ENCODE measurements at regions not wholly inside any gene's neighbourhood (a gene's known extent, or its start where the extent isn't known, plus 50 kb on each side); places are given as distances from the start of the nearest gene placed in this dataset.

DNA sequence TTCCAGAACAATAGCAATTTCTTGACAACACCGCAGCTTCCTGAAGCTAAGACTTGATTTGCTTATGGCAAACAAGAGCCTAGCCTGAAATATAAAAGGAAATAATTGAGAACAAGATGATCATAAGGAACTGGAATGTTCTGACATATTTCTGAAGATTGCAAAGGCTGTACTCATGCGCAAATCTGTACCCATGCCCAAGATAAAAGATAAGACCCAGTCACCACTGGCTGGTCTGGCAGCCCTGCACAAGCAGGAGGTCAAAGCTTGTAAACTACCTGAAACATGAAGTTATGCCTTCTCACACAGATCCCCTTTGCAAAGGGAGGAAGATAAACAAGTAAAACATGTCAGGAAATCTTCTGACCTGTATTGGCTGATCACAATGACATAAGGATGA, 160.8 kb upstream of the GYPC start:
- 100% methylated on average over 1 of the region's 2 CpGs for WGBS (ENCODE audit: insufficient coverage)
- peaks cover 6% of the 10 kb centered on the region for H3K4me1 Mint-ChIP-seq
- Histone ChIP-seq H3K36me3 (replicated peaks in 1 of 2; ENCODE audit: control insufficient read depth in 1 of 2, insufficient read depth in 2 of 2, low read length in 2 of 2) (no peaks in the 10 kb centered on the region), H2AFZ (ENCODE audit: insufficient read depth, low read depth, low read length, poor library complexity, severe bottlenecking) (no peak overlapping the region), H3K27me3 (ENCODE audit: control insufficient read depth in 2 of 2, insufficient read depth in 2 of 2, low read length in 2 of 2) (no peaks in the 10 kb centered on the region), H3K9me3 (replicated peaks in 1 of 2; ENCODE audit: control insufficient read depth in 1 of 2, insufficient read depth in 1 of 2, low read length in 2 of 2) (peaks cover 3 to 14% of the 10 kb centered on the region in 2 donors), H4K20me1 (ENCODE audit: insufficient read depth, low read length) (no peaks in the 10 kb centered on the region), H3K79me2 (ENCODE audit: insufficient read depth, low read length) (no peaks in the 10 kb centered on the region), H3K4me2 (replicated peaks; ENCODE audit: extremely low read depth, low read length, poor library complexity, severe bottlenecking) (no peak overlapping the region), H3K9ac (ENCODE audit: insufficient read depth, low read length, poor library complexity, severe bottlenecking) (no peak overlapping the region), H3K4me1 (ENCODE audit: control insufficient read depth in 1 of 2, insufficient read depth in 2 of 2, low read length in 2 of 2) (no peaks in the 10 kb centered on the region), H3K27ac (ENCODE audit: low read depth in 1 of 2, low read length in 2 of 2) (no peak overlapping the region), H3K4me3 (replicated peaks in 1 of 3; ENCODE audit: low read depth in 2 of 3, low read length in 3 of 3) (no peak overlapping the region)
- peaks cover 0 to 2% (median 1%) of the 10 kb centered on the region in 3 donors for H3K27me3 Mint-ChIP-seq (ENCODE audit: low read depth in 3 of 3)
- no peak overlapping the region for H3K4me3 Mint-ChIP-seq
- TF ChIP-seq, protein P1, sequence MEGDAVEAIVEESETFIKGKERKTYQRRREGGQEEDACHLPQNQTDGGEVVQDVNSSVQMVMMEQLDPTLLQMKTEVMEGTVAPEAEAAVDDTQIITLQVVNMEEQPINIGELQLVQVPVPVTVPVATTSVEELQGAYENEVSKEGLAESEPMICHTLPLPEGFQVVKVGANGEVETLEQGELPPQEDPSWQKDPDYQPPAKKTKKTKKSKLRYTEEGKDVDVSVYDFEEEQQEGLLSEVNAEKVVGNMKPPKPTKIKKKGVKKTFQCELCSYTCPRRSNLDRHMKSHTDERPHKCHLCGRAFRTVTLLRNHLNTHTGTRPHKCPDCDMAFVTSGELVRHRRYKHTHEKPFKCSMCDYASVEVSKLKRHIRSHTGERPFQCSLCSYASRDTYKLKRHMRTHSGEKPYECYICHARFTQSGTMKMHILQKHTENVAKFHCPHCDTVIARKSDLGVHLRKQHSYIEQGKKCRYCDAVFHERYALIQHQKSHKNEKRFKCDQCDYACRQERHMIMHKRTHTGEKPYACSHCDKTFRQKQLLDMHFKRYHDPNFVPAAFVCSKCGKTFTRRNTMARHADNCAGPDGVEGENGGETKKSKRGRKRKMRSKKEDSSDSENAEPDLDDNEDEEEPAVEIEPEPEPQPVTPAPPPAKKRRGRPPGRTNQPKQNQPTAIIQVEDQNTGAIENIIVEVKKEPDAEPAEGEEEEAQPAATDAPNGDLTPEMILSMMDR (IDR thresholded peaks at IDR 0.05), result no peak
- peaks cover 7 to 23% (median 16%) of the 10 kb centered on the region in 7 donors for H3K9me3 Mint-ChIP-seq
- H3K36me3 Mint-ChIP-seq, result no peaks in the 10 kb centered on the region
- H3K27ac Mint-ChIP-seq, result no peak overlapping the region
- intact Hi-C loops (cut with micrococcal nuclease), result no loop called here
- no peak for DNase-seq

DNA sequence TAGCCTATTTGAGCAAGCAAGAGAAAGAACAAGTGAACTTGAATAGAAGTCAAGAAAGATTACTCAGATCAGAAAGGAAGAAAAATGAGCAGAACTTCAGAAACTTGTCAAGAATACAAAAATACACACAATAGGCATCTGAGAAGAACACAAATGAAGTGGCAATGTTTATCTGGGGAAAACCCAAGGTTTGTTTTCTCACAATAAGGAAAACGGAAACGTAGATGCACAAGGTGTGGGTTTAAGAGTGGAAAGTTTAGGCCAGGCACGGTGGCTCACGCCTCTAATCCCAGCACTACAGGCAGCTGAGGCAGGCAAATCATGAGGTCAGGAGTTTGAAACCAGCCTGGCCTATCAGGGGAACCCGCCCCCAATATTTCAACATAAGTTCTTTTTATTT, 159.5 kb upstream of the GYPC start:
- Histone ChIP-seq H3K27me3 (ENCODE audit: control insufficient read depth in 2 of 2, insufficient read depth in 2 of 2, low read length in 2 of 2) (no peaks in the 10 kb centered on the region), H3K79me2 (ENCODE audit: insufficient read depth, low read length) (no peaks in the 10 kb centered on the region), H4K20me1 (ENCODE audit: insufficient read depth, low read length) (no peaks in the 10 kb centered on the region), H3K9ac (ENCODE audit: insufficient read depth, low read length, poor library complexity, severe bottlenecking) (no peak overlapping the region), H3K27ac (ENCODE audit: low read depth in 1 of 2, low read length in 2 of 2) (no peak overlapping the region), H3K36me3 (replicated peaks in 1 of 2; ENCODE audit: control insufficient read depth in 1 of 2, insufficient read depth in 2 of 2, low read length in 2 of 2) (no peaks in the 10 kb centered on the region), H3K4me3 (replicated peaks in 1 of 3; ENCODE audit: low read depth in 2 of 3, low read length in 3 of 3) (no peak overlapping the region), H3K4me2 (replicated peaks; ENCODE audit: extremely low read depth, low read length, poor library complexity, severe bottlenecking) (no peak overlapping the region), H3K9me3 (replicated peaks in 1 of 2; ENCODE audit: control insufficient read depth in 1 of 2, insufficient read depth in 1 of 2, low read length in 2 of 2) (peaks cover 3 to 14% of the 10 kb centered on the region in 2 donors), H3K4me1 (ENCODE audit: control insufficient read depth in 1 of 2, insufficient read depth in 2 of 2, low read length in 2 of 2) (no peaks in the 10 kb centered on the region), H2AFZ (ENCODE audit: insufficient read depth, low read depth, low read length, poor library complexity, severe bottlenecking) (no peak overlapping the region)
- 92% methylated on average over 4 of the region's 5 CpGs for WGBS (ENCODE audit: insufficient coverage)
- Mint-ChIP-seq H3K9me3 (peaks cover 7 to 23% (median 16%) of the 10 kb centered on the region in 7 donors), H3K4me3 (no peak overlapping the region), H3K4me1 (peaks cover 5% of the 10 kb centered on the region), H3K36me3 (no peaks in the 10 kb centered on the region), H3K27ac (no peak overlapping the region), H3K27me3 (ENCODE audit: low read depth in 3 of 3) (peaks cover 0 to 2% (median 1%) of the 10 kb centered on the region in 3 donors)
- TF ChIP-seq, protein P1 (IDR thresholded peaks at IDR 0.05), result no peak
- no peak for DNase-seq
- intact Hi-C loops (cut with micrococcal nuclease), result no loop called here
